ENCODE measurements at regions not wholly inside any gene's neighbourhood (a gene's known extent, or its start where the extent isn't known, plus 50 kb on each side); places are given as distances from the start of the nearest gene placed in this dataset.

- Histone ChIP-seq H2BK12ac (ENCODE audit: insufficient read length, low read depth, low read length) (no peak overlapping the region), H3K27ac (ENCODE audit: insufficient read length, low read depth, low read length) (no peak overlapping the region), H3K27me3 (ENCODE audit: insufficient read depth, low read length) (no peaks in the 10 kb centered on the region), H4K8ac (replicated peaks; ENCODE audit: insufficient read length, low read depth, low read length) (no peak overlapping the region), H4K91ac (ENCODE audit: insufficient read length, low read depth, low read length) (no peak overlapping the region), H3K56ac (ENCODE audit: insufficient read length, low read depth, low read length) (no peak overlapping the region), H2AFZ (ENCODE audit: low read length) (no peak overlapping the region), H2BK5ac (ENCODE audit: insufficient read length, low read length) (no peak overlapping the region), H4K5ac (ENCODE audit: insufficient read length, low read depth, low read length) (no peak overlapping the region), H2AK5ac (ENCODE audit: insufficient read length, low read length) (no peak overlapping the region), H3K9ac (ENCODE audit: extremely low read depth, insufficient read length, low read length) (no peak overlapping the region), H3K23ac (ENCODE audit: insufficient read length, low read depth, low read length) (no peak overlapping the region), H3K4me2 (ENCODE audit: insufficient read depth, insufficient read length, low read length) (no peak overlapping the region), H3K79me2 (ENCODE audit: insufficient read depth, low read length) (no peaks in the 10 kb centered on the region), H3K9me3 (ENCODE audit: control insufficient read depth, low read depth, low read length) (no peaks in the 10 kb centered on the region), H3K4me1 (ENCODE audit: insufficient read depth, low read length) (no peaks in the 10 kb centered on the region; the same call in 1 of the 2 replicates), H3T11ph (ENCODE audit: low read length) (no peak overlapping the region), H2BK15ac (ENCODE audit: low read depth, low read length) (no peak overlapping the region), H4K20me1 (ENCODE audit: control insufficient read depth, insufficient read depth, insufficient read length) (no peaks in the 10 kb centered on the region), H3K18ac (ENCODE audit: insufficient read length, low read depth, low read length) (no peak overlapping the region), H2BK20ac (ENCODE audit: low read depth, low read length, poor library complexity, severe bottlenecking) (no peak overlapping the region), H3K14ac (ENCODE audit: insufficient read depth, low read length) (no peak overlapping the region), H2BK120ac (ENCODE audit: low read depth, low read length, poor library complexity, severe bottlenecking) (no peak overlapping the region), H3K79me1 (ENCODE audit: insufficient read depth, low read depth, low read length, poor library complexity, severe bottlenecking) (no peaks in the 10 kb centered on the region), H3K23me2 (ENCODE audit: insufficient read length, low read depth, low read length, poor library complexity, severe bottlenecking) (no peaks in the 10 kb centered on the region), H3K4ac (ENCODE audit: low read depth, low read length) (no peak overlapping the region)
- no peak overlapping the region for H3K27ac Mint-ChIP-seq
- TF ChIP-seq, protein P1, sequence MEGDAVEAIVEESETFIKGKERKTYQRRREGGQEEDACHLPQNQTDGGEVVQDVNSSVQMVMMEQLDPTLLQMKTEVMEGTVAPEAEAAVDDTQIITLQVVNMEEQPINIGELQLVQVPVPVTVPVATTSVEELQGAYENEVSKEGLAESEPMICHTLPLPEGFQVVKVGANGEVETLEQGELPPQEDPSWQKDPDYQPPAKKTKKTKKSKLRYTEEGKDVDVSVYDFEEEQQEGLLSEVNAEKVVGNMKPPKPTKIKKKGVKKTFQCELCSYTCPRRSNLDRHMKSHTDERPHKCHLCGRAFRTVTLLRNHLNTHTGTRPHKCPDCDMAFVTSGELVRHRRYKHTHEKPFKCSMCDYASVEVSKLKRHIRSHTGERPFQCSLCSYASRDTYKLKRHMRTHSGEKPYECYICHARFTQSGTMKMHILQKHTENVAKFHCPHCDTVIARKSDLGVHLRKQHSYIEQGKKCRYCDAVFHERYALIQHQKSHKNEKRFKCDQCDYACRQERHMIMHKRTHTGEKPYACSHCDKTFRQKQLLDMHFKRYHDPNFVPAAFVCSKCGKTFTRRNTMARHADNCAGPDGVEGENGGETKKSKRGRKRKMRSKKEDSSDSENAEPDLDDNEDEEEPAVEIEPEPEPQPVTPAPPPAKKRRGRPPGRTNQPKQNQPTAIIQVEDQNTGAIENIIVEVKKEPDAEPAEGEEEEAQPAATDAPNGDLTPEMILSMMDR (conservative IDR thresholded peaks at IDR 0.05), result no peak
- WGBS (ENCODE audit: extremely low coverage, insufficient read length, low lambda C conversion rate), result no CpG with 5 or more reads among the region's 1 CpG
- peaks cover 3% of the 10 kb centered on the region; the same call in 1 of the 2 replicates for H3K27me3 Mint-ChIP-seq (ENCODE audit: low read depth)
- peaks cover 4 to 9% of the 10 kb centered on the region in 2 experiments for H3K4me1 Mint-ChIP-seq
- no peak for DNase-seq
- no peaks in the 10 kb centered on the region for H3K9me3 Mint-ChIP-seq
- H3K4me3 Mint-ChIP-seq, result no peak overlapping the region
- H3K36me3 Mint-ChIP-seq (ENCODE audit: insufficient read depth in 1 of 3, low read depth in 3 of 3), result no peaks in the 10 kb centered on the region
Observed at GRCh38 chr18:57961876-57962505, 82.0 kb upstream of the NEDD4L start.

All from H9 (cell line).